Stimulated activated naive CD8-positive, alpha-beta T cell treated with anti-CD3 and anti-CD28 coated beads, Interleukin-15, Interleukin-2, amounts not matched to agents 100 ng/mL and 50 ng/mL, for 24 hours (primary cell): ENCODE measurements at regions not wholly inside any gene's neighbourhood (a gene's known extent, or its start where the extent isn't known, plus 50 kb on each side); places are given as distances from the start of the nearest gene placed in this dataset.

ENCODE experiments used
- H3K27ac Mint-ChIP-seq: one replicate; pipeline ENCODE4 v1.8.0; 2021; ENCODE audit warnings: mild to moderate bottlenecking, mixed read lengths
- H3K27me3 Mint-ChIP-seq: one replicate; pipeline ENCODE4 v1.8.0; 2021; ENCODE audit warnings: mixed read lengths
- H3K36me3 Mint-ChIP-seq: one replicate; pipeline ENCODE4 v1.8.0; 2021; ENCODE audit warnings: low read depth, mixed read lengths
- H3K4me1 Mint-ChIP-seq: one replicate; pipeline ENCODE4 v1.8.0; 2021; ENCODE audit warnings: low read depth, mixed read lengths
- H3K4me3 Mint-ChIP-seq: one replicate; pipeline ENCODE4 v1.8.0; 2021; ENCODE audit warnings: mild to moderate bottlenecking, mixed read lengths
- H3K9me3 Mint-ChIP-seq: one replicate; pipeline ENCODE4 v1.8.0; 2021; ENCODE audit warnings: mixed read lengths

DNA sequence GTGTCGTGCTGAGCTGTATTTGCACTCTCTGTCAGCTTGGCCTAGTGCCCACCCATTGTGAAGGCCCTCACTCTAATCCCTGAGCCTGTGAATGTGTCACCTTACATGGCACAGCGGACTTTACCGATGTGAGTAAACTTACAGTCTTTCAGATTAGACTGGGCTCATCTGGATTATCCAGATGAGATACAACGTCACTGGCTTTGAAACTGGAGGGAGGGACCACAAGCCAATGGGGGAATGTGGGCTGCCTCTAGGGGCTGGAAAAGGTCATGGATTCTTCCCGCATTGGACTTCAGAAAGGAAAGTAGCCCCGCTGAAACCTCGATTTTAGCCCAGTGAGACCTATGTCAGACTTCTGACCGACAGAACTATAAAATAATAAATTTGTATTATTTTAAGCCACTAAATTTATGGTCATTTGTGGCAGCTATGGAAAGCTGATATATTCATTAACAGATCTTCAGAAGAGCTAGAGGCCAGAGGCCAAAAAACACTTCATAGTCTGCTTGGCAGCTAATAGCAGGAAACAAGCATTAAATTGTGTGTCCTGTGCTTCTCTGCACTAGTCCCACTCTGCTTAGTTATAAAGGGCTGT is 139.0 kb upstream of the GAS1 start:
- Mint-ChIP-seq H3K27ac (no peak overlapping the region), H3K27me3 (no peaks in the 10 kb centered on the region), H3K36me3 (no peaks in the 10 kb centered on the region), H3K4me1 (no peaks in the 10 kb centered on the region), H3K9me3 (no peaks in the 10 kb centered on the region), H3K4me3 (no peak overlapping the region)

DNA sequence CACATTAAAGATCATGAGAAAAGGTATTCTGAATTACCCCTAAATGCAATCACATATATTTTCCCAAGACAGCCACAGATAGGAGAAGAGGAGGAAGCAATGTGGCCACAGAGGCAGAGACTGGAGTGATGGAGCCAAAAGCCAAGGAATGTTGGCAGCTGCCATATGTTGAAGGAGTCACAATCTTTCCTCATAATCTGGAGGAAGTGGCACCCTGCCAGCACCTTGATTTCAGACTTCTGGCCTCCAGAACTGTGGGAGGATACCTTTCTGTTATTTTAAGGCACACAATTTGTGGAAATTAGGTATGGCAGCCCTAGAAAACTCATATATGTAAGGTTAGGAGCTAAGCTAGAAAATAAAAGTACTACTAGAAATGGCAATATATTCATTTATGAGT is 139.9 kb upstream of the GAS1 start:
- no peaks in the 10 kb centered on the region for H3K4me1 Mint-ChIP-seq
- H3K36me3 Mint-ChIP-seq = no peaks in the 10 kb centered on the region
- no peak overlapping the region for H3K4me3 Mint-ChIP-seq
- no peak overlapping the region for H3K27ac Mint-ChIP-seq
- H3K9me3 Mint-ChIP-seq = no peaks in the 10 kb centered on the region
- H3K27me3 Mint-ChIP-seq = no peaks in the 10 kb centered on the region

GRCh38 chr9:87088192-87088591 is 140.9 kb upstream of the GAS1 start:
- Mint-ChIP-seq H3K4me1 (no peaks in the 10 kb centered on the region), H3K4me3 (no peak overlapping the region), H3K36me3 (no peaks in the 10 kb centered on the region), H3K27me3 (no peaks in the 10 kb centered on the region), H3K27ac (no peak overlapping the region), H3K9me3 (no peaks in the 10 kb centered on the region)

- Mint-ChIP-seq H3K4me3 (no peak overlapping the region), H3K27me3 (no peaks in the 10 kb centered on the region), H3K36me3 (no peaks in the 10 kb centered on the region), H3K9me3 (no peaks in the 10 kb centered on the region), H3K27ac (no peak overlapping the region), H3K4me1 (no peaks in the 10 kb centered on the region)
These were observed 141.5 kb upstream of the GAS1 start for GRCh38 chr9:87088621-87089365.

DNA sequence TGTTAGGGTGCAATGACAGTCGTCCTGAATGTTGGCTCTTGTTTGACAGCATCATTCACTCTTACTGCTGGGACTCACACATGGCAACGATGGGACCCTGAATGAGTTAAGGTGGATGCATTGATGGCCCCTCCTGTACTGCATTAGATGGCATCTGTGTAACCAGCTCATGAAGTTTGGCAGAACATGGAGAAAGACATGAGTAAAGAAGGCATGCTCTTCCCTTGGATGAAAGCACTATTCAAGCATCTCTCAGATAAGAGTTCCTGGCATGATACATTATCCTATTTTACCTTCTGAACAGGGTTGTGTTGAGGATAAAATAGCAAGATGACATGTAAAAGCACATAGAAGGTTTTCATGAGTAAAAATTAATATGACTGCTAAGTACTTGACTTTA is 142.2 kb upstream of the GAS1 start:
- no peak overlapping the region for H3K27ac Mint-ChIP-seq
- H3K4me3 Mint-ChIP-seq = no peak overlapping the region

DNA sequence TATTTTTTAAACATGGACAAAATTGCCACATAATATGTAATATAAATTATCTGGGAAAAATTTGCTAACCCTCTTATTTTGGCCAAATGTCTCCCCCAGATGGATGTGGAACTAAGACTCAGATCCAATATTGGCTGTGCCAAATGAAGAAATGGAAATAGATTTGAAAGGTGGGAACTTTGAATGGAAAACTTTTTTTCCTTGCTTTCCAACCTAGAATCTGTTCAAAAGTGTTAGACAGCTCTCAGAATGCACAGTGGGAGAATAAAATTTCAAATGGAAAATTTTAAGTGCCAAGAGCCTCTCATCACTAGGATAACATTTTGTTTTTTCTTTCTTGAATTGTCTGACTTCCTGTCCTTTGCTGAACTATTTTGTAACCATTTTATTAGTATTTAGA is 142.6 kb upstream of the GAS1 start:
- Mint-ChIP-seq H3K9me3 (peaks cover 3% of the 10 kb centered on the region), H3K4me1 (no peaks in the 10 kb centered on the region), H3K27ac (no peak overlapping the region), H3K4me3 (no peak overlapping the region), H3K36me3 (no peaks in the 10 kb centered on the region), H3K27me3 (no peaks in the 10 kb centered on the region)

More for the DNA sequence above, 142.2 kb upstream of the GAS1 start:
- H3K4me1 Mint-ChIP-seq = no peaks in the 10 kb centered on the region
- H3K9me3 Mint-ChIP-seq = peaks cover 2% of the 10 kb centered on the region
- H3K27me3 Mint-ChIP-seq = no peaks in the 10 kb centered on the region
- no peaks in the 10 kb centered on the region for H3K36me3 Mint-ChIP-seq

- H3K27ac Mint-ChIP-seq = no peak overlapping the region
- H3K27me3 Mint-ChIP-seq = no peaks in the 10 kb centered on the region
- H3K36me3 Mint-ChIP-seq = no peaks in the 10 kb centered on the region
- H3K9me3 Mint-ChIP-seq = peaks cover 3% of the 10 kb centered on the region
- H3K4me1 Mint-ChIP-seq = no peaks in the 10 kb centered on the region
- no peak overlapping the region for H3K4me3 Mint-ChIP-seq
These were observed 146.5 kb upstream of the GAS1 start for GRCh38 chr9:87093777-87094176.

- Mint-ChIP-seq H3K36me3 (no peaks in the 10 kb centered on the region), H3K27ac (no peak overlapping the region), H3K9me3 (peaks cover 3% of the 10 kb centered on the region), H3K4me1 (no peaks in the 10 kb centered on the region), H3K27me3 (no peaks in the 10 kb centered on the region), H3K4me3 (no peak overlapping the region)
These were observed 148.6 kb upstream of the GAS1 start for GRCh38 chr9:87095951-87096350.

DNA sequence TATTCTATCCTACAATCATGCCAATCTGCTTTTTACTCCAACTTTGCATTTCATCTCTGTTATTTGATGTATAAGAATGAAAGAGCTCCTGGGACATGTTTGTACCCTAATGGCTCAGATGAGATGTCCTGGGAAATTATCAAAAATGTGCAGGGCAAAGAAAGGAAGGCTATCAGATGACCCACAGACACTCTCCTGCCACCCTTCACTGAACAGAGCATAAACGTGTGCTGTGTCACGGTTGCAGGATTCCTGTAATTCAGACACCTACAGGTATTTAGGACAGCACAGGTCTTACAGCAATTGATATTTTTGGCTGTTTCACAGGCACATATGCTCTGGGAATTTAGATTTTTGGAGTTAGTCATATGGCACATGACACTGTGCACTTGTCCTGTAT is 149.2 kb upstream of the GAS1 start:
- no peak overlapping the region for H3K27ac Mint-ChIP-seq
- no peaks in the 10 kb centered on the region for H3K27me3 Mint-ChIP-seq
- H3K4me1 Mint-ChIP-seq = no peaks in the 10 kb centered on the region
- peaks cover 3% of the 10 kb centered on the region for H3K9me3 Mint-ChIP-seq
- no peak overlapping the region for H3K4me3 Mint-ChIP-seq
- H3K36me3 Mint-ChIP-seq = no peaks in the 10 kb centered on the region

- H3K4me3 Mint-ChIP-seq = no peak overlapping the region
- H3K4me1 Mint-ChIP-seq = no peaks in the 10 kb centered on the region
- no peaks in the 10 kb centered on the region for H3K36me3 Mint-ChIP-seq
- H3K27ac Mint-ChIP-seq = no peak overlapping the region
- no peaks in the 10 kb centered on the region for H3K27me3 Mint-ChIP-seq
- peaks cover 3% of the 10 kb centered on the region for H3K9me3 Mint-ChIP-seq
These were observed 149.9 kb upstream of the GAS1 start for GRCh38 chr9:87097238-87097637.

DNA sequence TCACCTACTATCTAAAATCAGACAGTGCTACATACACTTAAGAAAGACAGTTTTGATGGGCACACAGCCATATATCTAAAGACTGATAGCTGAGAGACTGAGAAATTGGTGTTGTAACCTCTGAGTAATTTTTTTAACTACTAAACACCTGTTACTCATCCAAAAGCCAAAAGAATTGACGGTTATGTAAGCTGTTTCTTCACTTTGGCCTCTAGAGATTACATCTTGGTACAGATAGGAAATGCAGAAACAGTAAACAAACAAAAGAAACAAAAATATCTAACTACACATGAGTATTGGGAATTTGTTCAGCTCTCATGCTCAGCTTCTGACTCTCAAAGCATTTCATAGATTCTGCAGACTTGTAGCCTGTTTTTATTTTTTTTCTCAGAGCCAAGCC is 152.1 kb upstream of the GAS1 start:
- peaks cover 2% of the 10 kb centered on the region for H3K9me3 Mint-ChIP-seq
- no peak overlapping the region for H3K4me3 Mint-ChIP-seq
- H3K27ac Mint-ChIP-seq = no peak overlapping the region
- no peaks in the 10 kb centered on the region for H3K36me3 Mint-ChIP-seq
- H3K4me1 Mint-ChIP-seq = no peaks in the 10 kb centered on the region
- no peaks in the 10 kb centered on the region for H3K27me3 Mint-ChIP-seq

GRCh38 chr9:87100001-87100400 is 152.7 kb upstream of the GAS1 start:
- no peak overlapping the region for H3K4me3 Mint-ChIP-seq
- no peaks in the 10 kb centered on the region for H3K36me3 Mint-ChIP-seq
- H3K4me1 Mint-ChIP-seq = no peaks in the 10 kb centered on the region
- H3K27me3 Mint-ChIP-seq = peaks cover under 1% of the 10 kb centered on the region
- no peak overlapping the region for H3K27ac Mint-ChIP-seq
- H3K9me3 Mint-ChIP-seq = no peaks in the 10 kb centered on the region

DNA sequence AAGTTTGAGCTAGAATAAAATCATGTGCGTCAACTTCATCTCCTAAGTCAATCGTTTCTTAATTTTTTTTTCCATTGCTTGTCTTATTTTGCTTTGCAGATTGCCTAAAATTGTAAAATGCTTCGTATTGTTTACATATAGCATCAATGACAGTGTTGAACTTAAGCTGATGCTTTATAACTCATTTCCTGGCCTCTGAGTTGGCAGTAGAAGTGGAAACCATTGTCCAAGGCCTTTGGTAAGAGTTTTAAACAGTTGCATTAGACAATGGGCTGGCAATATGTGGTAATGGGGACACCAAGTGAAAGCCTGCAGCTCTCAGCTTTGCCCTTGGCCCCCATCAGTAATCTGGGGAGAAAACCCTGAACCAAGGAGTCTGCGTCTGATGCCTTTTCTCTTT is 154.8 kb upstream of the GAS1 start:
- H3K4me1 Mint-ChIP-seq = no peaks in the 10 kb centered on the region
- H3K27me3 Mint-ChIP-seq = peaks cover 6% of the 10 kb centered on the region
- no peak overlapping the region for H3K27ac Mint-ChIP-seq

DNA sequence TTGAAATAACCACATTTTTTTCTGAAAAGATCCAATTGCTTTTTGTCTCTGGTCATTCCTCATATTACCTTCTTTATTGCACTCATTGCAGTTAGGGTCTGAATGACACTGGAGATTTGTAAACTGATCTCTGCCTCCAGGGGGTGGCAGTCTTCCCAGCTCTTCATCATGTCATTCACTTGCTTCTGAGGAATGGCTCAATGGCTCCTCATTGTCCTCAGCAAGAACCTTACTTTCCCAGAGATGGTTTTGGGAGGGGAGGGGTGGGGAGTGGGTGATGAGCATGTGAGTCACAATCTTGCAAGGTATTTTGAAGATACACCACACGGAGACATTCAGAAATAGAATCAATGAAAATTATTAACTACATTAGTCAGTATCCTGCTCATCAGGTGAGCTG is 159.8 kb upstream of the GAS1 start:
- Mint-ChIP-seq H3K27me3 (peaks cover 6% of the 10 kb centered on the region), H3K9me3 (peaks cover 4% of the 10 kb centered on the region), H3K4me3 (no peak overlapping the region), H3K4me1 (no peaks in the 10 kb centered on the region), H3K36me3 (no peaks in the 10 kb centered on the region), H3K27ac (no peak overlapping the region)

More for the DNA sequence above, 154.8 kb upstream of the GAS1 start:
- Mint-ChIP-seq H3K4me3 (no peak overlapping the region), H3K9me3 (no peaks in the 10 kb centered on the region), H3K36me3 (no peaks in the 10 kb centered on the region)

DNA sequence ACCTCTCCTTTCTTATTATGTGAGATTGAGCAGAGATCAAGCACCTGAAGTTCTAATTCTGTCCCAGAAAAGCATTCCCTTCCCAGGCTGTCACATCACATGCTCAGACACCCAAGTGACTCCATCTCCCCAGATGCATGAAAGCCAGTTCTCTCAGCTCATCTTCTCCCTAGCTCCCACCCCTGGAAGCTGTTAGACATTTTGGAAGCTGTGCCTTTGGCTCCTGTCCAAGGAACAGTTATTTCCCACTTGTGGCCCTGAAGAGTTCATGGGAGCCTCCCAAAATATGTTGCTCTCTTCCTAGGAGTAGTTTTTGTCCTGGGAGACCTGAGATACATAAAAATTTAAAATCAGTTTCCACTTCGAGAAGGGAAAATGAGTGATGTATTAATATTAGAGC is 161.4 kb upstream of the GAS1 start:
- Mint-ChIP-seq H3K27me3 (peaks cover 6% of the 10 kb centered on the region), H3K9me3 (peaks cover 4% of the 10 kb centered on the region), H3K4me1 (no peaks in the 10 kb centered on the region), H3K4me3 (no peak overlapping the region), H3K36me3 (no peaks in the 10 kb centered on the region), H3K27ac (no peak overlapping the region)

- H3K9me3 Mint-ChIP-seq = peaks cover 4% of the 10 kb centered on the region
These were observed 161.9 kb upstream of the GAS1 start for GRCh38 chr9:87109231-87109631.

More at GRCh38 chr9:87109231-87109631, 161.9 kb upstream of the GAS1 start:
- H3K4me3 Mint-ChIP-seq = no peak overlapping the region
- no peaks in the 10 kb centered on the region for H3K4me1 Mint-ChIP-seq
- H3K36me3 Mint-ChIP-seq = no peaks in the 10 kb centered on the region
- H3K27ac Mint-ChIP-seq = no peak overlapping the region
- H3K27me3 Mint-ChIP-seq = peaks cover 6% of the 10 kb centered on the region
